H1 (cell line): ENCODE measurements at regions not wholly inside any gene's neighbourhood (a gene's known extent, or its start where the extent isn't known, plus 50 kb on each side); places are given as distances from the start of the nearest gene placed in this dataset.

Experiments used
- CTCF ChIA-PET: fragments of 300-600 bp; sonication (Branson Sonifier 250); formaldehyde crosslinking; loops from one replicate; lab custom pipeline; 2021; ENCODE audit not compliant: partially characterized antibody; lab: Charles Lee
- POLR2A ChIA-PET: fragments of 300-600 bp; sonication (Branson Sonifier 250); formaldehyde crosslinking; loops from one replicate; lab custom pipeline; 2021; ENCODE audit warnings: inconsistent platforms; ENCODE audit not compliant: partially characterized antibody; lab: Charles Lee
- DNase-seq, 2 experiments: peaks; one replicate each; pipeline versions ENCODE4 v3.0.0 to v3.0.0-alpha.2; 2010 to 2022; ENCODE audit warnings: low spot score in 2 of 2, low read depth in 1 of 2, mixed read lengths in 1 of 2
- FAIRE-seq: peaks from 2 replicates; lab custom pipeline; 2011; peaks lifted over from hg19 to GRCh38; lab: Jason Lieb, UNC
- H2AFZ ChIP-seq: 2 replicates; pipeline ENCODE4 v1.8.1; 2012; ENCODE audit warnings: low read length, inconsistent platforms
- H2AK5ac ChIP-seq: 2 replicates; pipeline ENCODE4 v1.6.1; 2013; ENCODE audit warnings: low read depth, low read length
- H2BK120ac ChIP-seq: replicated peaks from 2 replicates; pipeline ENCODE3; 2013; ENCODE audit warnings: low read depth, low read length, inconsistent platforms
- H2BK12ac ChIP-seq: 2 replicates; pipeline ENCODE4 v1.6.1; 2013; ENCODE audit warnings: low read depth, low read length
- H2BK15ac ChIP-seq: 2 replicates; pipeline ENCODE4 v1.6.1; 2013; ENCODE audit warnings: low read length
- H2BK20ac ChIP-seq: 2 replicates; pipeline ENCODE4 v1.6.1; 2013; ENCODE audit warnings: low read length
- H2BK5ac ChIP-seq: 2 replicates; pipeline ENCODE4 v1.6.1; 2013; ENCODE audit warnings: low read depth, low read length
- H3K14ac ChIP-seq: 2 replicates; pipeline ENCODE4 v1.6.1; 2013; ENCODE audit warnings: inconsistent platforms; ENCODE audit not compliant: insufficient read length
- H3K18ac ChIP-seq: 2 replicates; pipeline ENCODE4 v1.6.1; 2013; ENCODE audit warnings: low read length; ENCODE audit errors: extremely low read depth
- H3K23ac ChIP-seq: 2 replicates; pipeline ENCODE4 v1.6.1; 2013; ENCODE audit warnings: inconsistent platforms; ENCODE audit not compliant: insufficient read length
- H3K23me2 ChIP-seq: 2 replicates; pipeline ENCODE4 v1.6.1; 2013; ENCODE audit warnings: low read depth, low read length
- H3K27ac ChIP-seq: 2 replicates; pipeline ENCODE4 v1.6.1; 2011; ENCODE audit warnings: low read depth, low read length, inconsistent platforms
- H3K27me3 ChIP-seq, 4 experiments: replicated peaks in 1 of 4; 1 replicate in 1 of 4; 2 replicates in 3 of 4; pipeline versions ENCODE4 v1.6.1 to v1.8.1; 2011 to 2013; ENCODE audit warnings: low read length in 3 of 4, mild to moderate bottlenecking in 3 of 4, inconsistent platforms in 2 of 4, mixed read lengths in 2 of 4, moderate library complexity in 1 of 4; ENCODE audit not compliant: control insufficient read depth in 3 of 4, insufficient read depth in 3 of 4; ENCODE audit errors: extremely low read depth in 1 of 4
- H3K36me3 ChIP-seq, 4 experiments: 2 replicates each; pipeline versions ENCODE4 v1.6.1 to v1.8.1; 2011 to 2013; ENCODE audit warnings: mild to moderate bottlenecking in 4 of 4, low read length in 3 of 4, moderate library complexity in 2 of 4, control low read depth in 1 of 4, inconsistent platforms in 1 of 4; ENCODE audit not compliant: insufficient read depth in 4 of 4, control insufficient read depth in 2 of 4
- H3K4ac ChIP-seq: replicated peaks from 2 replicates; pipeline ENCODE3; 2013; ENCODE audit warnings: low read length, low read depth, mixed read lengths, inconsistent platforms; ENCODE audit not compliant: insufficient read length
- H3K4me1 ChIP-seq, 4 experiments: replicated peaks in 1 of 4; 1 replicate in 1 of 4; 2 replicates in 3 of 4; pipeline versions ENCODE4 v1.6.1 to v1.8.1; 2011 to 2013; ENCODE audit warnings: low read length in 3 of 4, inconsistent platforms in 2 of 4, mixed read lengths in 1 of 4; ENCODE audit not compliant: insufficient read depth in 4 of 4, control insufficient read depth in 3 of 4
- H3K4me2 ChIP-seq, 2 experiments: 2 replicates each; pipeline versions ENCODE4 v1.6.1 to v1.8.1; 2011 to 2013; ENCODE audit warnings: low read depth in 2 of 2, low read length in 2 of 2, control low read depth in 1 of 2, inconsistent platforms in 1 of 2, mild to moderate bottlenecking in 1 of 2; ENCODE audit not compliant: insufficient read depth in 1 of 2
- H3K4me3 ChIP-seq, 4 experiments: fragments of 200-600, 300-600 bp in 1 of 4; sonication (generic), shearing (Covaris generic), sonication (Bioruptor Twin) in 1 of 4; 2 replicates each; pipeline versions ENCODE4 v1.5.1 to v1.8.1; 2011 to 2016; ENCODE audit warnings: low read length in 4 of 4, low read depth in 3 of 4, control low read depth in 2 of 4, inconsistent platforms in 2 of 4, mild to moderate bottlenecking in 2 of 4, mixed read lengths in 1 of 4, moderate library complexity in 1 of 4; ENCODE audit not compliant: insufficient read depth in 2 of 4; ENCODE audit errors: extremely low read depth in 1 of 4
- H3K56ac ChIP-seq: replicated peaks from 2 replicates; pipeline ENCODE3; 2013; ENCODE audit warnings: low read depth, mild to moderate bottlenecking, mixed read lengths, low read length, inconsistent platforms; ENCODE audit not compliant: insufficient read length
- H3K79me1 ChIP-seq: 2 replicates; pipeline ENCODE4 v1.6.1; 2013; ENCODE audit warnings: low read depth, low read length, control low read depth
- H3K79me2 ChIP-seq, 2 experiments: 2 replicates each; pipeline versions ENCODE4 v1.6.1 to v1.8.1; 2012 to 2013; ENCODE audit warnings: low read length in 2 of 2, mild to moderate bottlenecking in 2 of 2, inconsistent platforms in 1 of 2; ENCODE audit not compliant: insufficient read depth in 2 of 2, control insufficient read depth in 1 of 2
- H3K9ac ChIP-seq, 4 experiments: replicated peaks in 1 of 4; 1 replicate in 1 of 4; 2 replicates in 3 of 4; pipeline versions ENCODE4 v1.6.1 to v1.8.1; 2011 to 2013; ENCODE audit warnings: low read depth in 3 of 4, low read length in 3 of 4, control low read depth in 2 of 4, mild to moderate bottlenecking in 2 of 4, moderate library complexity in 2 of 4, inconsistent platforms in 1 of 4; ENCODE audit errors: extremely low read depth in 1 of 4
- H3K9me3 ChIP-seq, 2 experiments: 2 replicates each; pipeline versions ENCODE4 v1.6.1 to v1.8.1; 2012 to 2013; ENCODE audit warnings: mild to moderate bottlenecking in 2 of 2, moderate library complexity in 2 of 2, control low read depth in 1 of 2, inconsistent platforms in 1 of 2, low read depth in 1 of 2, low read length in 1 of 2, mixed read lengths in 1 of 2; ENCODE audit not compliant: insufficient read depth in 2 of 2
- H4K20me1 ChIP-seq, 2 experiments: replicated peaks in 1 of 2; 2 replicates each; pipeline versions ENCODE3 to v1.8.1; 2011 to 2013; ENCODE audit warnings: inconsistent platforms in 2 of 2, low read length in 2 of 2, mild to moderate bottlenecking in 1 of 2; ENCODE audit not compliant: insufficient read depth in 2 of 2, control insufficient read depth in 1 of 2
- H4K5ac ChIP-seq: 2 replicates; pipeline ENCODE4 v1.6.1; 2013; ENCODE audit warnings: low read length, low read depth, mixed read lengths, inconsistent platforms; ENCODE audit not compliant: insufficient read length
- H4K8ac ChIP-seq: 2 replicates; pipeline ENCODE4 v1.8.0; 2013; ENCODE audit warnings: mild to moderate bottlenecking, moderate library complexity, low read length, inconsistent platforms; ENCODE audit not compliant: insufficient read depth; ENCODE audit errors: extremely low read depth
- H4K91ac ChIP-seq: replicated peaks from 2 replicates; pipeline ENCODE3; 2013; ENCODE audit warnings: low read length, mixed read lengths, inconsistent platforms; ENCODE audit not compliant: insufficient read length
- ASH2L ChIP-seq: fragments of 200-600, 300-600 bp; sonication (generic); IDR thresholded peaks from one replicate; pipeline ENCODE4 v1.7.1; 2017; ENCODE audit warnings: low read length
- EGR1 ChIP-seq: IDR thresholded peaks from 2 replicates; pipeline ENCODE4 v1.6.1; 2011; ENCODE audit warnings: low read depth, low read length, borderline replicate concordance
- EZH2 ChIP-seq: fragments of 200-600 bp; sonication (generic); IDR thresholded peaks from 2 replicates; pipeline ENCODE4 v1.7.1; 2012; ENCODE audit warnings: low read depth, mild to moderate bottlenecking, moderate library complexity, low read length, inconsistent platforms; ENCODE audit not compliant: severe bottlenecking
- HDAC6 ChIP-seq: IDR thresholded peaks from one replicate; pipeline ENCODE4 v1.7.1; 2012; ENCODE audit warnings: low read depth, mild to moderate bottlenecking, inconsistent platforms, low read length, moderate library complexity
- JUND ChIP-seq: IDR thresholded peaks from 2 replicates; pipeline ENCODE4 v1.6.1; 2011; ENCODE audit warnings: mild to moderate bottlenecking, improper control_type of control experiment, low read length
- KDM4A ChIP-seq: IDR thresholded peaks from one replicate; pipeline ENCODE4 v1.7.1; 2012; ENCODE audit warnings: low read depth, mild to moderate bottlenecking, moderate library complexity, low read length, inconsistent platforms; ENCODE audit not compliant: severe bottlenecking
- POLR2A ChIP-seq, 2 experiments: IDR thresholded peaks; 1 replicate in 1 of 2; 2 replicates in 1 of 2; pipeline ENCODE4 v1.6.1; 2011; ENCODE audit warnings: low read depth in 2 of 2, low read length in 2 of 2, mild to moderate bottlenecking in 2 of 2; ENCODE audit errors: control extremely low read depth in 1 of 2
- RNF2 ChIP-seq: fragments of 200-900, 300-1000 bp; sonication (generic); IDR thresholded peaks from 2 replicates; pipeline ENCODE4 v1.7.1; 2016; ENCODE audit warnings: borderline replicate concordance, low read depth, mild to moderate bottlenecking, antibody characterized with exemption, low read length; ENCODE audit not compliant: poor library complexity, severe bottlenecking; ENCODE audit errors: missing control alignments
- SP4 ChIP-seq: IDR thresholded peaks from 2 replicates; pipeline ENCODE4 v1.6.1; 2012; ENCODE audit warnings: low read length, inconsistent platforms
- SRF ChIP-seq: IDR thresholded peaks from 2 replicates; pipeline ENCODE4 v1.6.1; 2011; ENCODE audit warnings: mild to moderate bottlenecking, low read depth, low read length, moderate library complexity
- WGBS, 2 experiments: shearing (Covaris generic) in 1 of 2; methylation state at CpG; one replicate each; pipeline versions ENCODE4 v1.1.6 to v1.1.7; 2013 to 2015; ENCODE audit warnings: low lambda C conversion rate in 2 of 2, mixed read lengths in 2 of 2, inconsistent platforms in 1 of 2, low coverage in 1 of 2, missing lambda C conversion rate in 1 of 2; ENCODE audit not compliant: insufficient replicate concordance in 2 of 2, insufficient coverage in 1 of 2, insufficient read length in 1 of 2; ENCODE audit errors: extremely low coverage in 1 of 2, missing lambda C conversion rate in 1 of 2; 5-methylcytosine and 5-hydroxymethylcytosine counted together
- TF ChIP-seq, protein P1 (sequence below): IDR thresholded peaks from 2 replicates; pipeline ENCODE4 v1.6.1; 2012; ENCODE audit warnings: inconsistent platforms

GRCh38 chr15:59945036-59945435 is 59.1 kb upstream of the FOXB1 start:
- Histone ChIP-seq H3K27ac (no peak overlapping the region), H2BK20ac (no peak overlapping the region), H3K4ac (no peak overlapping the region), H3K4me3 (no peak overlapping the region), H3K36me3 (no peaks in the 10 kb centered on the region), H3K9me3 (no peaks in the 10 kb centered on the region), H3K4me2 (no peak overlapping the region), H2BK120ac (no peak overlapping the region), H3K14ac (no peak overlapping the region), H4K5ac (no peak overlapping the region), H3K23me2 (no peaks in the 10 kb centered on the region), H3K79me1 (no peaks in the 10 kb centered on the region), H2BK12ac (no peak overlapping the region), H4K8ac (no peak overlapping the region), H3K56ac (no peak overlapping the region), H4K91ac (no peak overlapping the region), H3K27me3 (no peaks in the 10 kb centered on the region), H3K9ac (no peak overlapping the region), H4K20me1 (no peaks in the 10 kb centered on the region), H3K4me1 (peaks cover 0 to 7% (median 0%) of the 10 kb centered on the region in 4 experiments; a peak in 1 of 7 replicates), H2BK5ac (no peak overlapping the region), H3K79me2 (no peaks in the 10 kb centered on the region), H2AK5ac (no peak overlapping the region), H2BK15ac (no peak overlapping the region), H3K23ac (no peak overlapping the region), H3K18ac (no peak overlapping the region), H2AFZ (no peak overlapping the region)
- DNase-seq (no peak), FAIRE-seq (no peak)
- 93% methylated on average over 10 of the region's 10 CpGs; no CpG with 5 or more reads in 1 of the 2 experiments for WGBS, 2 experiments
- CTCF ChIA-PET: interaction anchor here (0.5 to 1.9 kb wide), 3 partner anchors 135 to 253 kb away, joined by 3 to 5 read pairs (median 3); no protein-coding TSS in a partner anchor
- POLR2A ChIA-PET: no interaction called here
- TF ChIP-seq JUND: no peak
- no peak for TF ChIP-seq SP4
- no peak for TF ChIP-seq SRF
- TF ChIP-seq EZH2: no peak
- no peak for TF ChIP-seq POLR2A (IDR thresholded peaks at IDR 0.05; ENCODE audit: control extremely low read depth in 1 of 2, low read depth in 2 of 2, low read length in 2 of 2)
- TF ChIP-seq ASH2L: no peak
- no peak for TF ChIP-seq HDAC6
- TF ChIP-seq, protein P1, sequence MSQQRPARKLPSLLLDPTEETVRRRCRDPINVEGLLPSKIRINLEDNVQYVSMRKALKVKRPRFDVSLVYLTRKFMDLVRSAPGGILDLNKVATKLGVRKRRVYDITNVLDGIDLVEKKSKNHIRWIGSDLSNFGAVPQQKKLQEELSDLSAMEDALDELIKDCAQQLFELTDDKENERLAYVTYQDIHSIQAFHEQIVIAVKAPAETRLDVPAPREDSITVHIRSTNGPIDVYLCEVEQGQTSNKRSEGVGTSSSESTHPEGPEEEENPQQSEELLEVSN: no peak
- TF ChIP-seq RNF2: no peak
- no peak for TF ChIP-seq EGR1
- no peak for TF ChIP-seq KDM4A
